ENCODE measurements at regions not wholly inside any gene's neighbourhood (a gene's known extent, or its start where the extent isn't known, plus 50 kb on each side); places are given as distances from the start of the nearest gene placed in this dataset.

DNA sequence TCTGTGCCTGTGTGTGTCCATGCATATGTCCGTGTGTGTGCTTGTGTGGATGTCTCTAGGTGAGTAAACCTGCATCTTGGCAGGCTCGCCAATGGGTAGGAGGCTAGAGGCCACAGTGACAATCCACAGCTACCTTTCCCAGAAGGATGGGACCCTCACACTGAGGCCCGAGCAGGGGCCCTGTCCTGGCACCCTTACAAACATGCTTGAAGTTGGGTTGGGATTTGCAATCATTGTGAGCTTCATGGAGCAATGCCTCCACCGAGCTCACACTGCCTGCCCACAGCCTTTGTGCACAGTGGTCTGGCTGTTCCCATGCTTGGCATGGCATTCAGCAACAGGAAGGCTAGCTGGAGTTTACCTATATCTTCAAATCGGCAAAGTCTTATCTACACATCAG lies 311.1 kb upstream of the IRX1 start (continued):
- TF ChIP-seq, protein P1, sequence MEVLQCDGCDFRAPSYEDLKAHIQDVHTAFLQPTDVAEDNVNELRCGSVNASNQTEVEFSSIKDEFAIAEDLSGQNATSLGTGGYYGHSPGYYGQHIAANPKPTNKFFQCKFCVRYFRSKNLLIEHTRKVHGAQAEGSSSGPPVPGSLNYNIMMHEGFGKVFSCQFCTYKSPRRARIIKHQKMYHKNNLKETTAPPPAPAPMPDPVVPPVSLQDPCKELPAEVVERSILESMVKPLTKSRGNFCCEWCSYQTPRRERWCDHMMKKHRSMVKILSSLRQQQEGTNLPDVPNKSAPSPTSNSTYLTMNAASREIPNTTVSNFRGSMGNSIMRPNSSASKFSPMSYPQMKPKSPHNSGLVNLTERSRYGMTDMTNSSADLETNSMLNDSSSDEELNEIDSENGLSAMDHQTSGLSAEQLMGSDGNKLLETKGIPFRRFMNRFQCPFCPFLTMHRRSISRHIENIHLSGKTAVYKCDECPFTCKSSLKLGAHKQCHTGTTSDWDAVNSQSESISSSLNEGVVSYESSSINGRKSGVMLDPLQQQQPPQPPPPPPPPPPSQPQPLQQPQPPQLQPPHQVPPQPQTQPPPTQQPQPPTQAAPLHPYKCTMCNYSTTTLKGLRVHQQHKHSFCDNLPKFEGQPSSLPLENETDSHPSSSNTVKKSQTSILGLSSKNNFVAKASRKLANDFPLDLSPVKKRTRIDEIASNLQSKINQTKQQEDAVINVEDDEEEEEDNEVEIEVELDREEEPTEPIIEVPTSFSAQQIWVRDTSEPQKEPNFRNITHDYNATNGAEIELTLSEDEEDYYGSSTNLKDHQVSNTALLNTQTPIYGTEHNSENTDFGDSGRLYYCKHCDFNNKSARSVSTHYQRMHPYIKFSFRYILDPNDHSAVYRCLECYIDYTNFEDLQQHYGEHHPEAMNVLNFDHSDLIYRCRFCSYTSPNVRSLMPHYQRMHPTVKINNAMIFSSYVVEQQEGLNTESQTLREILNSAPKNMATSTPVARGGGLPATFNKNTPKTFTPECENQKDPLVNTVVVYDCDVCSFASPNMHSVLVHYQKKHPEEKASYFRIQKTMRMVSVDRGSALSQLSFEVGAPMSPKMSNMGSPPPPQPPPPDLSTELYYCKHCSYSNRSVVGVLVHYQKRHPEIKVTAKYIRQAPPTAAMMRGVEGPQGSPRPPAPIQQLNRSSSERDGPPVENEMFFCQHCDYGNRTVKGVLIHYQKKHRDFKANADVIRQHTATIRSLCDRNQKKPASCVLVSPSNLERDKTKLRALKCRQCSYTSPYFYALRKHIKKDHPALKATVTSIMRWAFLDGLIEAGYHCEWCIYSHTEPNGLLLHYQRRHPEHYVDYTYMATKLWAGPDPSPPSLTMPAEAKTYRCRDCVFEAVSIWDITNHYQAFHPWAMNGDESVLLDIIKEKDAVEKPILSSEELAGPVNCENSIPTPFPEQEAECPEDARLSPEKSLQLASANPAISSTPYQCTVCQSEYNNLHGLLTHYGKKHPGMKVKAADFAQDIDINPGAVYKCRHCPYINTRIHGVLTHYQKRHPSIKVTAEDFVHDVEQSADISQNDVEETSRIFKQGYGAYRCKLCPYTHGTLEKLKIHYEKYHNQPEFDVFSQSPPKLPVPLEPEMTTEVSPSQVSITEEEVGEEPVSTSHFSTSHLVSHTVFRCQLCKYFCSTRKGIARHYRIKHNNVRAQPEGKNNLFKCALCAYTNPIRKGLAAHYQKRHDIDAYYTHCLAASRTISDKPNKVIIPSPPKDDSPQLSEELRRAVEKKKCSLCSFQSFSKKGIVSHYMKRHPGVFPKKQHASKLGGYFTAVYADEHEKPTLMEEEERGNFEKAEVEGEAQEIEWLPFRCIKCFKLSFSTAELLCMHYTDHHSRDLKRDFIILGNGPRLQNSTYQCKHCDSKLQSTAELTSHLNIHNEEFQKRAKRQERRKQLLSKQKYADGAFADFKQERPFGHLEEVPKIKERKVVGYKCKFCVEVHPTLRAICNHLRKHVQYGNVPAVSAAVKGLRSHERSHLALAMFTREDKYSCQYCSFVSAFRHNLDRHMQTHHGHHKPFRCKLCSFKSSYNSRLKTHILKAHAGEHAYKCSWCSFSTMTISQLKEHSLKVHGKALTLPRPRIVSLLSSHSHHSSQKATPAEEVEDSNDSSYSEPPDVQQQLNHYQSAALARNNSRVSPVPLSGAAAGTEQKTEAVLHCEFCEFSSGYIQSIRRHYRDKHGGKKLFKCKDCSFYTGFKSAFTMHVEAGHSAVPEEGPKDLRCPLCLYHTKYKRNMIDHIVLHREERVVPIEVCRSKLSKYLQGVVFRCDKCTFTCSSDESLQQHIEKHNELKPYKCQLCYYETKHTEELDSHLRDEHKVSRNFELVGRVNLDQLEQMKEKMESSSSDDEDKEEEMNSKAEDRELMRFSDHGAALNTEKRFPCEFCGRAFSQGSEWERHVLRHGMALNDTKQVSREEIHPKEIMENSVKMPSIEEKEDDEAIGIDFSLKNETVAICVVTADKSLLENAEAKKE (CRISPR knock-in tag; IDR thresholded peaks at IDR 0.05) = no peak
- TF ChIP-seq EZH2 (IDR thresholded peaks at IDR 0.05; ENCODE audit: low read depth, unreplicated experiment) (no peak), NANOG (IDR thresholded peaks at IDR 0.05; ENCODE audit: borderline replicate concordance) (no peak), POLR2AphosphoS5 (IDR thresholded peaks at IDR 0.05; ENCODE audit: low read depth) (no peak), STAT1 (IDR thresholded peaks at IDR 0.05; ENCODE audit: unreplicated experiment) (no peak), ZNF331 (CRISPR knock-in tag; IDR thresholded peaks at IDR 0.05; ENCODE audit: low read depth) (no peak)

DNA sequence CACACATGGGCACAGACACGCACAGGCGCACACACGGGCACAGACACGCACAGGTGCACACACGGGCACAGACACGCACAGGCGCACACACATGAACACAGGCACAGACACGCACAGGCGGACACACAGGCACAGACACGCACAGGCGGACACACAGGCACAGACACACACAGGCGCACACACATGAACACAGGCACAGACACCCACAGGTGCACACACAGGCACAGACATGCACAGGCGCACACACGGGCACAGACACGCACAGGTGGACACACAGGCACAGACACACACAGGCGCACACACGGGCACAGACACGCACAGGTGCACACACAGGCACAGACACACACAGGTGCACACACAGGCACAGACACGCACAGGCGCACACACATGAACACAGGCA lies 312.8 kb upstream of the IRX1 start:
- DNase-seq (ENCODE audit: low spot score) (no peak), ATAC-seq (no peak)
- Histone ChIP-seq H3F3A (replicated peaks; ENCODE audit: low read depth) (no peaks in the 10 kb centered on the region), H3K27me3 (ENCODE audit: insufficient read depth) (no peaks in the 10 kb centered on the region), H4K20me1 (replicated peaks; ENCODE audit: insufficient read depth) (no peaks in the 10 kb centered on the region), H3K36me3 (ENCODE audit: insufficient read depth) (no peaks in the 10 kb centered on the region), H3K79me2 (replicated peaks; ENCODE audit: insufficient read depth) (no peaks in the 10 kb centered on the region), H3K4me2 (no peak overlapping the region), H2AFZ (no peak overlapping the region), H3K9me2 (ENCODE audit: insufficient read depth) (no peaks in the 10 kb centered on the region), H3K27ac (ENCODE audit: low read depth) (no peak overlapping the region), H3K4me1 (ENCODE audit: insufficient read depth) (peaks cover 6% of the 10 kb centered on the region), H3K4me3 (no peak overlapping the region)
- Mint-ChIP-seq H3K9me3 (peaks cover 4% of the 10 kb centered on the region; the same call in 1 of the 3 replicates), H3K4me3 (no peak overlapping the region), H3K27ac (0 out of 2 replicates have a peak overlapping the region, but pooled peaks have one; percentile 47), H3K4me1 (peaks cover 22% of the 10 kb centered on the region), H3K36me3 (ENCODE audit: low read depth) (no peaks in the 10 kb centered on the region), H3K27me3 (ENCODE audit: insufficient read depth, low read depth, poor library complexity) (peaks cover 12% of the 10 kb centered on the region)
- TF ChIP-seq POLR2AphosphoS5 (IDR thresholded peaks at IDR 0.05; ENCODE audit: low read depth) (no peak), ZNF331 (CRISPR knock-in tag; IDR thresholded peaks at IDR 0.05; ENCODE audit: low read depth) (no peak), ZNF114 (CRISPR knock-in tag; IDR thresholded peaks at IDR 0.05) (no peak), STAT1 (IDR thresholded peaks at IDR 0.05; ENCODE audit: unreplicated experiment) (no peak), EZH2 (IDR thresholded peaks at IDR 0.05; ENCODE audit: low read depth, unreplicated experiment) (no peak), JUNB (IDR thresholded peaks at IDR 0.05; ENCODE audit: unreplicated experiment) (no peak), EZH2phosphoT487 (IDR thresholded peaks at IDR 0.05; ENCODE audit: unreplicated experiment) (no peak), CREB1 (CRISPR knock-in tag; IDR thresholded peaks at IDR 0.05; ENCODE audit: low read depth) (no peak), NANOG (IDR thresholded peaks at IDR 0.05; ENCODE audit: borderline replicate concordance) (no peak)
- TF ChIP-seq, protein P2, sequence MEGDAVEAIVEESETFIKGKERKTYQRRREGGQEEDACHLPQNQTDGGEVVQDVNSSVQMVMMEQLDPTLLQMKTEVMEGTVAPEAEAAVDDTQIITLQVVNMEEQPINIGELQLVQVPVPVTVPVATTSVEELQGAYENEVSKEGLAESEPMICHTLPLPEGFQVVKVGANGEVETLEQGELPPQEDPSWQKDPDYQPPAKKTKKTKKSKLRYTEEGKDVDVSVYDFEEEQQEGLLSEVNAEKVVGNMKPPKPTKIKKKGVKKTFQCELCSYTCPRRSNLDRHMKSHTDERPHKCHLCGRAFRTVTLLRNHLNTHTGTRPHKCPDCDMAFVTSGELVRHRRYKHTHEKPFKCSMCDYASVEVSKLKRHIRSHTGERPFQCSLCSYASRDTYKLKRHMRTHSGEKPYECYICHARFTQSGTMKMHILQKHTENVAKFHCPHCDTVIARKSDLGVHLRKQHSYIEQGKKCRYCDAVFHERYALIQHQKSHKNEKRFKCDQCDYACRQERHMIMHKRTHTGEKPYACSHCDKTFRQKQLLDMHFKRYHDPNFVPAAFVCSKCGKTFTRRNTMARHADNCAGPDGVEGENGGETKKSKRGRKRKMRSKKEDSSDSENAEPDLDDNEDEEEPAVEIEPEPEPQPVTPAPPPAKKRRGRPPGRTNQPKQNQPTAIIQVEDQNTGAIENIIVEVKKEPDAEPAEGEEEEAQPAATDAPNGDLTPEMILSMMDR (conservative IDR thresholded peaks at IDR 0.05; ENCODE audit: low read depth in 2 of 2) = no peak
- TF ChIP-seq, protein P3, sequence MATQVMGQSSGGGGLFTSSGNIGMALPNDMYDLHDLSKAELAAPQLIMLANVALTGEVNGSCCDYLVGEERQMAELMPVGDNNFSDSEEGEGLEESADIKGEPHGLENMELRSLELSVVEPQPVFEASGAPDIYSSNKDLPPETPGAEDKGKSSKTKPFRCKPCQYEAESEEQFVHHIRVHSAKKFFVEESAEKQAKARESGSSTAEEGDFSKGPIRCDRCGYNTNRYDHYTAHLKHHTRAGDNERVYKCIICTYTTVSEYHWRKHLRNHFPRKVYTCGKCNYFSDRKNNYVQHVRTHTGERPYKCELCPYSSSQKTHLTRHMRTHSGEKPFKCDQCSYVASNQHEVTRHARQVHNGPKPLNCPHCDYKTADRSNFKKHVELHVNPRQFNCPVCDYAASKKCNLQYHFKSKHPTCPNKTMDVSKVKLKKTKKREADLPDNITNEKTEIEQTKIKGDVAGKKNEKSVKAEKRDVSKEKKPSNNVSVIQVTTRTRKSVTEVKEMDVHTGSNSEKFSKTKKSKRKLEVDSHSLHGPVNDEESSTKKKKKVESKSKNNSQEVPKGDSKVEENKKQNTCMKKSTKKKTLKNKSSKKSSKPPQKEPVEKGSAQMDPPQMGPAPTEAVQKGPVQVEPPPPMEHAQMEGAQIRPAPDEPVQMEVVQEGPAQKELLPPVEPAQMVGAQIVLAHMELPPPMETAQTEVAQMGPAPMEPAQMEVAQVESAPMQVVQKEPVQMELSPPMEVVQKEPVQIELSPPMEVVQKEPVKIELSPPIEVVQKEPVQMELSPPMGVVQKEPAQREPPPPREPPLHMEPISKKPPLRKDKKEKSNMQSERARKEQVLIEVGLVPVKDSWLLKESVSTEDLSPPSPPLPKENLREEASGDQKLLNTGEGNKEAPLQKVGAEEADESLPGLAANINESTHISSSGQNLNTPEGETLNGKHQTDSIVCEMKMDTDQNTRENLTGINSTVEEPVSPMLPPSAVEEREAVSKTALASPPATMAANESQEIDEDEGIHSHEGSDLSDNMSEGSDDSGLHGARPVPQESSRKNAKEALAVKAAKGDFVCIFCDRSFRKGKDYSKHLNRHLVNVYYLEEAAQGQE (IDR thresholded peaks at IDR 0.05; ENCODE audit: unreplicated experiment) = no peak
- TF ChIP-seq, protein P4, sequence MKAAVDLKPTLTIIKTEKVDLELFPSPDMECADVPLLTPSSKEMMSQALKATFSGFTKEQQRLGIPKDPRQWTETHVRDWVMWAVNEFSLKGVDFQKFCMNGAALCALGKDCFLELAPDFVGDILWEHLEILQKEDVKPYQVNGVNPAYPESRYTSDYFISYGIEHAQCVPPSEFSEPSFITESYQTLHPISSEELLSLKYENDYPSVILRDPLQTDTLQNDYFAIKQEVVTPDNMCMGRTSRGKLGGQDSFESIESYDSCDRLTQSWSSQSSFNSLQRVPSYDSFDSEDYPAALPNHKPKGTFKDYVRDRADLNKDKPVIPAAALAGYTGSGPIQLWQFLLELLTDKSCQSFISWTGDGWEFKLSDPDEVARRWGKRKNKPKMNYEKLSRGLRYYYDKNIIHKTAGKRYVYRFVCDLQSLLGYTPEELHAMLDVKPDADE (IDR thresholded peaks at IDR 0.05) = no peak
